ENCODE measurements at regions not wholly inside any gene's neighbourhood (a gene's known extent, or its start where the extent isn't known, plus 50 kb on each side); places are given as distances from the start of the nearest gene placed in this dataset.

GRCh38 chr21:35748678-35749314 lies 311.5 kb downstream of the SETD4 start:
- no peak for TF ChIP-seq POLR2A (IDR thresholded peaks at IDR 0.05)
- TF ChIP-seq, protein P1, sequence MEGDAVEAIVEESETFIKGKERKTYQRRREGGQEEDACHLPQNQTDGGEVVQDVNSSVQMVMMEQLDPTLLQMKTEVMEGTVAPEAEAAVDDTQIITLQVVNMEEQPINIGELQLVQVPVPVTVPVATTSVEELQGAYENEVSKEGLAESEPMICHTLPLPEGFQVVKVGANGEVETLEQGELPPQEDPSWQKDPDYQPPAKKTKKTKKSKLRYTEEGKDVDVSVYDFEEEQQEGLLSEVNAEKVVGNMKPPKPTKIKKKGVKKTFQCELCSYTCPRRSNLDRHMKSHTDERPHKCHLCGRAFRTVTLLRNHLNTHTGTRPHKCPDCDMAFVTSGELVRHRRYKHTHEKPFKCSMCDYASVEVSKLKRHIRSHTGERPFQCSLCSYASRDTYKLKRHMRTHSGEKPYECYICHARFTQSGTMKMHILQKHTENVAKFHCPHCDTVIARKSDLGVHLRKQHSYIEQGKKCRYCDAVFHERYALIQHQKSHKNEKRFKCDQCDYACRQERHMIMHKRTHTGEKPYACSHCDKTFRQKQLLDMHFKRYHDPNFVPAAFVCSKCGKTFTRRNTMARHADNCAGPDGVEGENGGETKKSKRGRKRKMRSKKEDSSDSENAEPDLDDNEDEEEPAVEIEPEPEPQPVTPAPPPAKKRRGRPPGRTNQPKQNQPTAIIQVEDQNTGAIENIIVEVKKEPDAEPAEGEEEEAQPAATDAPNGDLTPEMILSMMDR (IDR thresholded peaks at IDR 0.05): no peak
- WGBS, 2 donors: 76 to 79% methylated on average over 2 to 3 of the region's 3 CpGs
- H3K4me3 ChIP-seq (ENCODE audit: low read depth, poor library complexity, severe bottlenecking): no peak overlapping the region

GRCh38 chr21:35743571-35743970 lies 316.8 kb downstream of the SETD4 start:
- no peak for DNase-seq (ENCODE audit: low spot score in 2 of 2)
- TF ChIP-seq POLR2A (IDR thresholded peaks at IDR 0.05): no peak
- TF ChIP-seq, protein P1 (IDR thresholded peaks at IDR 0.05): no peak
- intact Hi-C loops (cut with DNase I; ENCODE audit: low total_unique reads): no loop called here
- no peak overlapping the region for H3K4me3 ChIP-seq (ENCODE audit: low read depth, poor library complexity, severe bottlenecking)
- 79 to 82% methylated on average over 4 of the region's 4 CpGs for WGBS, 2 donors

More at GRCh38 chr21:35748678-35749314, 311.5 kb downstream of the SETD4 start:
- intact Hi-C loops (cut with DNase I; ENCODE audit: low total_unique reads): no loop called here
- no peak for DNase-seq (ENCODE audit: low spot score in 2 of 2)

- TF ChIP-seq POLR2A (IDR thresholded peaks at IDR 0.05): no peak
- TF ChIP-seq, protein P1 (IDR thresholded peaks at IDR 0.05): no peak
- intact Hi-C loops (cut with DNase I; ENCODE audit: low total_unique reads): no loop called here
- H3K4me3 ChIP-seq (ENCODE audit: low read depth, poor library complexity, severe bottlenecking): no peak overlapping the region
- DNase-seq (ENCODE audit: low spot score in 2 of 2): no peak
- 46% methylated on average over 8 of the region's 8 CpGs for WGBS, 2 donors
Measured at GRCh38 chr21:35738347-35738961, 321.9 kb downstream of the SETD4 start.

DNA sequence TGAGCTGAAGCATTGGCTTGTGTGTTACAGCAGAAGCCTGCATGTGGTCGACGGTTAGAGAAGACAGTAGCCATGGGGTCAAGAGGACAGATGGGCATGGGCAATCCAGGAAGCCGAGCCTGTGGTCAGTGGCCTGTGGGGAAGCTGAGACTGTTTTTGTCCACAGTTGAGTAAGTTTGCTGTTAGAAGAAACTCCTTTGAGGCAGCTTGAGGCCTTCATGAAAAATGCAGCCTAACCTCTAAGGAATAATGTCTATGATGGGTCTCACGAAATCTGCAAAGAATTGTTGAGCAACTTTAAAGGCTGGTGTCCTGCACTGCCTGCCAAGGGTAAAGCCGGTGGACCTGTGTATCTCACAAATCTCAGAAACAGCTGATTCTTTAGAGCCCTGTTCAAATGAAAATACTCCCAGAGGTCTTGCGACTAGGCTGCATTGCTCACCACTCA lies 322.4 kb downstream of the SETD4 start:
- no peak for TF ChIP-seq POLR2A (IDR thresholded peaks at IDR 0.05)
- TF ChIP-seq, protein P1 (IDR thresholded peaks at IDR 0.05): no peak
- no peak for DNase-seq (ENCODE audit: low spot score in 2 of 2)
- H3K4me3 ChIP-seq (ENCODE audit: low read depth, poor library complexity, severe bottlenecking): no peak overlapping the region
- 43 to 57% methylated on average over 6 of the region's 6 CpGs for WGBS, 2 donors
- intact Hi-C loops (cut with DNase I; ENCODE audit: low total_unique reads): no loop called here

DNA sequence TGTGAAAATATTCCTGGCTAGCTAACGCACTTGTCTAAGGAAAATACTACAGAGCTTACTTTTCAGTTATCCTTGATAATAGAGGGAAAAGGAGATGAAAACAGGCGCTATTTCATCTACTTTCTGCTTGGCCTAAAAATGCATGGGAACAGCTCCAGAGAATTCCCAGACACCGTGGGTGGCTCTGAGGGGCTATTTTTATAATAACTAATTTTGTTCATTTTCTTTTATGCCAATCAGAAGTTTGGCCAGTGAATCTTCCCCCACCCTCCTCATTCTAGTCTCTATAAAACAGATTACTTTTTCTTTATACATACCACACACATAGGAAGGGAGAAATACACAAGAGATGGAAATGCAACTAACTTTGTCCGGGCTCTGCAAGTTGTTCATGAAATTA lies 322.9 kb downstream of the SETD4 start:
- TF ChIP-seq POLR2A (IDR thresholded peaks at IDR 0.05): no peak
- TF ChIP-seq, protein P1 (IDR thresholded peaks at IDR 0.05): no peak
- WGBS, 2 donors: 59 to 75% methylated on average over 4 of the region's 4 CpGs
- DNase-seq (ENCODE audit: low spot score in 2 of 2): no peak
- H3K4me3 ChIP-seq (ENCODE audit: low read depth, poor library complexity, severe bottlenecking): no peak overlapping the region
- intact Hi-C loops (cut with DNase I; ENCODE audit: low total_unique reads): no loop called here
